Activated naive CD4-positive, alpha-beta T cell treated with anti-CD3 and anti-CD28 coated beads, Interleukin-2, amount 50 U/mL, for 24 hours (primary cell): ENCODE measurements at regions not wholly inside any gene's neighbourhood (a gene's known extent, or its start where the extent isn't known, plus 50 kb on each side); places are given as distances from the start of the nearest gene placed in this dataset.
"Not testable (repeated sequence)": the region's sequence is repeated elsewhere in the genome, so short reads cannot be mapped to it uniquely, and the experiment has no call there.

Experiments
- H3K27ac Mint-ChIP-seq: one replicate; pipeline ENCODE4 v1.8.0; 2021; ENCODE audit warnings: mild to moderate bottlenecking, mixed read lengths
- H3K27me3 Mint-ChIP-seq: one replicate; pipeline ENCODE4 v1.8.0; 2021; ENCODE audit warnings: mixed read lengths
- H3K36me3 Mint-ChIP-seq: one replicate; pipeline ENCODE4 v1.8.0; 2021; ENCODE audit warnings: mixed read lengths
- H3K4me1 Mint-ChIP-seq: one replicate; pipeline ENCODE4 v1.8.0; 2021; ENCODE audit warnings: mixed read lengths
- H3K4me3 Mint-ChIP-seq: one replicate; pipeline ENCODE4 v1.8.0; 2021; ENCODE audit warnings: mild to moderate bottlenecking, mixed read lengths
- H3K9me3 Mint-ChIP-seq: one replicate; pipeline ENCODE4 v1.8.0; 2021; ENCODE audit warnings: mixed read lengths

- H3K27ac Mint-ChIP-seq: peak overlapping the region; percentile 89
These were observed 116.6 kb upstream of the KLF12 start for GRCh38 chr13:74250738-74251190.

GRCh38 chr13:74248477-74248876 is 114.3 kb upstream of the KLF12 start:
- peak overlapping the region; percentile 27 for H3K4me3 Mint-ChIP-seq

More at GRCh38 chr13:74250738-74251190, 116.6 kb upstream of the KLF12 start:
- H3K36me3 Mint-ChIP-seq: peaks cover 6% of the 10 kb centered on the region
- H3K27me3 Mint-ChIP-seq: no peaks in the 10 kb centered on the region
- no peaks in the 10 kb centered on the region for H3K9me3 Mint-ChIP-seq
- peaks cover 99% of the 10 kb centered on the region for H3K4me1 Mint-ChIP-seq
- H3K4me3 Mint-ChIP-seq: no peak overlapping the region

GRCh38 chr13:74246487-74246886 is 112.3 kb upstream of the KLF12 start:
- H3K9me3 Mint-ChIP-seq: peaks cover 4% of the 10 kb centered on the region
- H3K27me3 Mint-ChIP-seq: no peaks in the 10 kb centered on the region
- H3K4me3 Mint-ChIP-seq: peak overlapping the region; percentile 79
- H3K27ac Mint-ChIP-seq: peak overlapping the region; percentile 87
- peaks cover 13% of the 10 kb centered on the region for H3K36me3 Mint-ChIP-seq
- H3K4me1 Mint-ChIP-seq: peaks cover 99% of the 10 kb centered on the region

More at GRCh38 chr13:74248477-74248876, 114.3 kb upstream of the KLF12 start:
- no peaks in the 10 kb centered on the region for H3K27me3 Mint-ChIP-seq
- H3K4me1 Mint-ChIP-seq: peaks cover 100% of the 10 kb centered on the region
- peaks cover 6% of the 10 kb centered on the region for H3K36me3 Mint-ChIP-seq
- H3K9me3 Mint-ChIP-seq: no peaks in the 10 kb centered on the region
- peak overlapping the region; percentile 89 for H3K27ac Mint-ChIP-seq

GRCh38 chr13:74243637-74244526 is 109.7 kb upstream of the KLF12 start:
- peak overlapping the region; percentile 96 for H3K27ac Mint-ChIP-seq
- H3K4me1 Mint-ChIP-seq: peaks cover 72% of the 10 kb centered on the region
- peaks cover 11% of the 10 kb centered on the region for H3K36me3 Mint-ChIP-seq
- peaks cover 4% of the 10 kb centered on the region for H3K9me3 Mint-ChIP-seq
- peak overlapping the region; percentile 53 for H3K4me3 Mint-ChIP-seq
- H3K27me3 Mint-ChIP-seq: no peaks in the 10 kb centered on the region

GRCh38 chr13:74241343-74241742 is 107.1 kb upstream of the KLF12 start:
- not testable (repeated sequence) for H3K27ac Mint-ChIP-seq, H3K36me3 Mint-ChIP-seq, H3K4me3 Mint-ChIP-seq, H3K9me3 Mint-ChIP-seq, H3K27me3 Mint-ChIP-seq
- peaks cover 55% of the 10 kb centered on the region for H3K4me1 Mint-ChIP-seq

- Mint-ChIP-seq H3K4me1 (peaks cover 63% of the 10 kb centered on the region), H3K27me3 (no peaks in the 10 kb centered on the region), H3K4me3 (peak overlapping the region; percentile 61), H3K9me3 (no peaks in the 10 kb centered on the region), H3K36me3 (peaks cover 4% of the 10 kb centered on the region), H3K27ac (peak overlapping the region; percentile 92)
These were observed 96.8 kb upstream of the KLF12 start for GRCh38 chr13:74230984-74231501.

- no peaks in the 10 kb centered on the region for H3K27me3 Mint-ChIP-seq
These were observed 95.0 kb upstream of the KLF12 start for GRCh38 chr13:74229242-74229641.

GRCh38 chr13:74227476-74228158 is 93.4 kb upstream of the KLF12 start:
- Mint-ChIP-seq H3K4me1 (peaks cover 38% of the 10 kb centered on the region), H3K9me3 (no peaks in the 10 kb centered on the region), H3K4me3 (no peak overlapping the region), H3K27ac (no peak overlapping the region), H3K27me3 (no peaks in the 10 kb centered on the region), H3K36me3 (peaks cover 4% of the 10 kb centered on the region)

More at GRCh38 chr13:74229242-74229641, 95.0 kb upstream of the KLF12 start:
- H3K4me1 Mint-ChIP-seq: peaks cover 49% of the 10 kb centered on the region
- H3K4me3 Mint-ChIP-seq: no peak overlapping the region
- no peak overlapping the region for H3K27ac Mint-ChIP-seq
- H3K36me3 Mint-ChIP-seq: peaks cover 4% of the 10 kb centered on the region
- H3K9me3 Mint-ChIP-seq: no peaks in the 10 kb centered on the region

GRCh38 chr13:74226791-74227475 is 92.7 kb upstream of the KLF12 start:
- H3K27ac Mint-ChIP-seq: no peak overlapping the region
- peaks cover 32% of the 10 kb centered on the region for H3K4me1 Mint-ChIP-seq
- H3K36me3 Mint-ChIP-seq: peaks cover 4% of the 10 kb centered on the region
- no peak overlapping the region for H3K4me3 Mint-ChIP-seq
- H3K9me3 Mint-ChIP-seq: no peaks in the 10 kb centered on the region
- no peaks in the 10 kb centered on the region for H3K27me3 Mint-ChIP-seq

- Mint-ChIP-seq H3K36me3 (no peaks in the 10 kb centered on the region), H3K4me3 (no peak overlapping the region), H3K4me1 (peaks cover 10% of the 10 kb centered on the region), H3K27ac (no peak overlapping the region), H3K9me3 (no peaks in the 10 kb centered on the region), H3K27me3 (no peaks in the 10 kb centered on the region)
These were observed 87.5 kb upstream of the KLF12 start for GRCh38 chr13:74221752-74222151.

GRCh38 chr13:74219566-74219965 is 85.4 kb upstream of the KLF12 start:
- Mint-ChIP-seq H3K4me3 (no peak overlapping the region), H3K4me1 (peaks cover 23% of the 10 kb centered on the region), H3K9me3 (no peaks in the 10 kb centered on the region), H3K36me3 (no peaks in the 10 kb centered on the region), H3K27me3 (no peaks in the 10 kb centered on the region), H3K27ac (no peak overlapping the region)

GRCh38 chr13:74218291-74218690 is 84.1 kb upstream of the KLF12 start:
- Mint-ChIP-seq H3K27me3 (no peaks in the 10 kb centered on the region), H3K4me1 (peaks cover 27% of the 10 kb centered on the region), H3K9me3 (no peaks in the 10 kb centered on the region), H3K36me3 (no peaks in the 10 kb centered on the region), H3K27ac (no peak overlapping the region), H3K4me3 (no peak overlapping the region)

- Mint-ChIP-seq H3K27me3 (no peaks in the 10 kb centered on the region), H3K4me1 (peaks cover 27% of the 10 kb centered on the region), H3K27ac (no peak overlapping the region), H3K4me3 (peak overlapping the region; percentile 33), H3K36me3 (no peaks in the 10 kb centered on the region), H3K9me3 (no peaks in the 10 kb centered on the region)
These were observed 83.6 kb upstream of the KLF12 start for GRCh38 chr13:74217811-74218210.

- H3K27me3 Mint-ChIP-seq: no peaks in the 10 kb centered on the region
- no peak overlapping the region for H3K4me3 Mint-ChIP-seq
- H3K36me3 Mint-ChIP-seq: no peaks in the 10 kb centered on the region
- peaks cover 36% of the 10 kb centered on the region for H3K4me1 Mint-ChIP-seq
- no peaks in the 10 kb centered on the region for H3K9me3 Mint-ChIP-seq
- H3K27ac Mint-ChIP-seq: no peak overlapping the region
These were observed 81.2 kb upstream of the KLF12 start for GRCh38 chr13:74215420-74215819.

GRCh38 chr13:74214321-74214720 is 80.1 kb upstream of the KLF12 start:
- Mint-ChIP-seq H3K27ac (no peak overlapping the region), H3K4me1 (peaks cover 36% of the 10 kb centered on the region), H3K36me3 (no peaks in the 10 kb centered on the region), H3K9me3 (no peaks in the 10 kb centered on the region), H3K27me3 (no peaks in the 10 kb centered on the region), H3K4me3 (no peak overlapping the region)
